ENCODE measurements at regions not wholly inside any gene's neighbourhood (a gene's known extent, or its start where the extent isn't known, plus 50 kb on each side); places are given as distances from the start of the nearest gene placed in this dataset.

DNA sequence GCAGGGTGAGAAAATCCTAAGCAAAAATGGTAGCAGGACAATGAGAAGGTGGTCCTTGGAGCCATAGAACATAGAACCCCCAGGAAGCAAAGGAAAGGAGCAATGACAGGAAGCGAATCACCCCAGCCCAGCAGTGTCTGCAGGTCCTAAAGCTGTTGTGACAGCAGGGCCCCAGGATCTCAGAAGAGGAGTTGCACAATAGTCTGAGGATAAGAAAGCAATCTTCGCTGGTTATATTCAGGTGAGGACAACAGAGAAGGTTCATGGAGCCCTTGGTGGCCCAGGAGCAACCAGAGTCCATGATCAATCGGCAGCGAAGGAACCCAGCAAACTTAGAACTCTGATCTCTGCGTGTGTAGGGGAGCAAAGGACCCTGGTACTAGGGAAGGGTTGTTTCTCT lies 234.8 kb upstream of the IRX2 start:
- H3K27me3 ChIP-seq (ENCODE audit: insufficient read depth, low read length) = no peaks in the 10 kb centered on the region
- no peaks in the 10 kb centered on the region for H3K4me1 ChIP-seq (ENCODE audit: insufficient read depth, low read length)
- H2AFZ ChIP-seq (ENCODE audit: low read depth, low read length) = no peak overlapping the region
- H3K9me3 ChIP-seq (ENCODE audit: low read length) = no peaks in the 10 kb centered on the region
- H3K4me3 ChIP-seq (ENCODE audit: low read length) = no peak overlapping the region
- no peaks in the 10 kb centered on the region for H3K36me3 ChIP-seq (ENCODE audit: insufficient read depth, low read length)

DNA sequence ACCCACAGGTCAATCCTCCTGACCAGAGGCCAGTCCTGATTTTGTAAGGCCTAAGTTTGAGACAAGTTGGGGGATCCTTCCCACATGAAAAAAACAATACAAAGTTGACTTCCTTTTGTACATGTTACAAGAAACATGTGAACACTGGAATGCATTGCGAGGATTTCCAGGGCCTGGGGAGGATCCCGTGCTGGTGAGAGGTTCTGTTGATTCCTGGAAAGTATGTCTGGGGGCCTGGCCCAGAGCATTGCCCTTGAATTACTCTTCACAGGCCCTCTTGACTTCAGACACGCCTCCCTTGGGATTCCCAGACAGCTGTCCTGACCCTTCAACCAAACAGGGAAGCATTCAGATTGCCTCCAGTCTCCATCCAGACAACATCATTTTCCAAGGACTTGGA lies 234.2 kb upstream of the IRX2 start:
- H3K4me1 ChIP-seq (ENCODE audit: insufficient read depth, low read length) = no peaks in the 10 kb centered on the region
- H3K9me3 ChIP-seq (ENCODE audit: low read length) = no peaks in the 10 kb centered on the region

GRCh38 chr5:2983583-2984300 lies 232.3 kb upstream of the IRX2 start:
- Histone ChIP-seq H3K27me3 (ENCODE audit: insufficient read depth, low read length) (no peaks in the 10 kb centered on the region), H3K36me3 (ENCODE audit: insufficient read depth, low read length) (no peaks in the 10 kb centered on the region), H3K9me3 (ENCODE audit: low read length) (no peaks in the 10 kb centered on the region), H2AFZ (ENCODE audit: low read depth, low read length) (no peak overlapping the region), H3K4me3 (ENCODE audit: low read length) (no peak overlapping the region), H3K4me1 (ENCODE audit: insufficient read depth, low read length) (no peaks in the 10 kb centered on the region)

More for the DNA sequence above, 234.2 kb upstream of the IRX2 start:
- Histone ChIP-seq H3K36me3 (ENCODE audit: insufficient read depth, low read length) (no peaks in the 10 kb centered on the region), H3K4me3 (ENCODE audit: low read length) (no peak overlapping the region), H2AFZ (ENCODE audit: low read depth, low read length) (no peak overlapping the region), H3K27me3 (ENCODE audit: insufficient read depth, low read length) (no peaks in the 10 kb centered on the region)

DNA sequence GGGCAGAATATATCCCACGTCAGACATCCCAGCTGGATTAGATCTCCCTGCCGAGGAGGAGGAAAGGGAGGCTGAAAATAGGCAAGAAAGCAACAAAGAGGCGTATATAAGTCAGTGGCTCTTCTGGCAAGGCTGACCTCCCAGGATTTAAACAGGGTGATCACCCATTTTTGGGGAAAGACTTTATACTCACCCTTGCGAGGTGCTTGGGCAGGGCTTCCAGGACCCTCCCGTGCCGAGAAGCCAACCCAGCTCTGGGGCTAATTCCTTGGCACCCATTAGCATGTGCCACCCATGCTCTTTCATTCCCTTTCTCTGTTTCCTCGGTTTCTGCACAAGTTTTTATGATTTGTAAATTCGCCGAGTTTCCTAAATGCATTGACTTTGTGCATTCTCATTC lies 230.2 kb upstream of the IRX2 start:
- no peak overlapping the region for H3K4me3 ChIP-seq (ENCODE audit: low read length)
- H3K9me3 ChIP-seq (ENCODE audit: low read length) = no peaks in the 10 kb centered on the region
- H3K4me1 ChIP-seq (ENCODE audit: insufficient read depth, low read length) = no peaks in the 10 kb centered on the region
- no peak overlapping the region for H2AFZ ChIP-seq (ENCODE audit: low read depth, low read length)
- H3K36me3 ChIP-seq (ENCODE audit: insufficient read depth, low read length) = no peaks in the 10 kb centered on the region
- no peaks in the 10 kb centered on the region for H3K27me3 ChIP-seq (ENCODE audit: insufficient read depth, low read length)

- no peaks in the 10 kb centered on the region for H3K36me3 ChIP-seq (ENCODE audit: insufficient read depth, low read length)
- H3K4me1 ChIP-seq (ENCODE audit: insufficient read depth, low read length) = no peaks in the 10 kb centered on the region
- H2AFZ ChIP-seq (ENCODE audit: low read depth, low read length) = no peak overlapping the region
- no peaks in the 10 kb centered on the region for H3K9me3 ChIP-seq (ENCODE audit: low read length)
- H3K4me3 ChIP-seq (ENCODE audit: low read length) = no peak overlapping the region
- H3K27me3 ChIP-seq (ENCODE audit: insufficient read depth, low read length) = no peaks in the 10 kb centered on the region
These were observed 229.6 kb upstream of the IRX2 start for GRCh38 chr5:2981035-2981434.

GRCh38 chr5:2960294-2960693 lies 208.8 kb upstream of the IRX2 start:
- H3K9me3 ChIP-seq (ENCODE audit: low read length) = no peaks in the 10 kb centered on the region
- no peak overlapping the region for H2AFZ ChIP-seq (ENCODE audit: low read depth, low read length)
- no peaks in the 10 kb centered on the region for H3K4me1 ChIP-seq (ENCODE audit: insufficient read depth, low read length)
- no peaks in the 10 kb centered on the region for H3K36me3 ChIP-seq (ENCODE audit: insufficient read depth, low read length)
- no peak overlapping the region for H3K4me3 ChIP-seq (ENCODE audit: low read length)
- no peaks in the 10 kb centered on the region for H3K27me3 ChIP-seq (ENCODE audit: insufficient read depth, low read length)

DNA sequence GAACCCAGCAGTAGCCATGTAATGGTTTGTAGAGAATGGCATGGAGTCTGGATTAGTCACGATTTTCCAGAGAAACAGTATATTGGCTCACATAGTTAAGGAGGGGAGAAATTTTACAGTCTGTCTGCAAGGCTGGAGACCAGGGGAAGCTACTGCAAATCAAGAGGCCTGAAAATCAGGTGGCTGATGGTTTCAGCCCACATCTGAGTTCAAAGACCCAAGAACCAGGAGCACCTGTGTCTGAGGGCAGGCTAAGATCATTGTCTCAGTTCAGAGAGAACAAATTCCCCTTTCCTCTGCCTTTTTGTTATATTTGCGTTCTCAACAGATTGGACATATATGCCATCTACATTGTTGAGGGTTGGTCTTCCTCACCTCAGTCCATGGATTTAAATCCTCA lies 207.5 kb upstream of the IRX2 start:
- no peaks in the 10 kb centered on the region for H3K4me1 ChIP-seq (ENCODE audit: insufficient read depth, low read length)
- no peak overlapping the region for H3K4me3 ChIP-seq (ENCODE audit: low read length)
- no peak overlapping the region for H2AFZ ChIP-seq (ENCODE audit: low read depth, low read length)
- H3K27me3 ChIP-seq (ENCODE audit: insufficient read depth, low read length) = no peaks in the 10 kb centered on the region
- no peaks in the 10 kb centered on the region for H3K36me3 ChIP-seq (ENCODE audit: insufficient read depth, low read length)
- H3K9me3 ChIP-seq (ENCODE audit: low read length) = no peaks in the 10 kb centered on the region

DNA sequence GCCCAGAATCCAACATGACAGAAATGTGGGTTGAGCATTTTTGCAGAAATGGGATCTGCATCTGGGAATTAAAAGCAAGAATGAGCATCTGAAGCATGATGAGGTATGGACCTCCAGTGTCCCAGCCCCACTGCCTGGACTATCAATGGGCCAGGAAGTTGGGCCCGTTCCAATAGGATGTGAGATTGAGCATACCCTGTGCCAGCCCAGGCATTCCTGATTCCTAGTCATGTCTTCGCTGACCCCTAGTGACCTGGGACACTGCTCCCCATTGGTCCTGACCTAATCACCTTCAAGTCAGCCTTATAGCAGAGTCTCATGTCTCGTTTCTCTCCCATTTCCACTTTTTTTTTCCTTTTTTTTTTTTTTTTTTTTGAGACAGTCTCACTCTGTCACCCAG lies 197.4 kb upstream of the IRX2 start:
- Histone ChIP-seq H3K4me3 (ENCODE audit: low read length) (no peak overlapping the region), H3K36me3 (ENCODE audit: insufficient read depth, low read length) (no peaks in the 10 kb centered on the region), H2AFZ (ENCODE audit: low read depth, low read length) (no peak overlapping the region), H3K9me3 (ENCODE audit: low read length) (no peaks in the 10 kb centered on the region), H3K27me3 (ENCODE audit: insufficient read depth, low read length) (no peaks in the 10 kb centered on the region), H3K4me1 (ENCODE audit: insufficient read depth, low read length) (no peaks in the 10 kb centered on the region)

GRCh38 chr5:2946315-2946714 lies 194.8 kb upstream of the IRX2 start:
- Histone ChIP-seq H3K9me3 (ENCODE audit: low read length) (no peaks in the 10 kb centered on the region), H3K36me3 (ENCODE audit: insufficient read depth, low read length) (no peaks in the 10 kb centered on the region), H2AFZ (ENCODE audit: low read depth, low read length) (no peak overlapping the region), H3K4me3 (ENCODE audit: low read length) (no peak overlapping the region), H3K4me1 (ENCODE audit: insufficient read depth, low read length) (no peaks in the 10 kb centered on the region), H3K27me3 (ENCODE audit: insufficient read depth, low read length) (no peaks in the 10 kb centered on the region)

- no peaks in the 10 kb centered on the region for H3K27me3 ChIP-seq (ENCODE audit: insufficient read depth, low read length)
- H3K4me1 ChIP-seq (ENCODE audit: insufficient read depth, low read length) = no peaks in the 10 kb centered on the region
- no peak overlapping the region for H2AFZ ChIP-seq (ENCODE audit: low read depth, low read length)
- H3K4me3 ChIP-seq (ENCODE audit: low read length) = no peak overlapping the region
- H3K9me3 ChIP-seq (ENCODE audit: low read length) = no peaks in the 10 kb centered on the region
- H3K36me3 ChIP-seq (ENCODE audit: insufficient read depth, low read length) = no peaks in the 10 kb centered on the region
These were observed 184.9 kb upstream of the IRX2 start for GRCh38 chr5:2936413-2936812.

GRCh38 chr5:2929779-2930178 lies 178.3 kb upstream of the IRX2 start:
- Histone ChIP-seq H3K9me3 (ENCODE audit: low read length) (no peaks in the 10 kb centered on the region), H3K4me1 (ENCODE audit: insufficient read depth, low read length) (no peaks in the 10 kb centered on the region), H3K36me3 (ENCODE audit: insufficient read depth, low read length) (no peaks in the 10 kb centered on the region), H2AFZ (ENCODE audit: low read depth, low read length) (no peak overlapping the region), H3K4me3 (ENCODE audit: low read length) (no peak overlapping the region), H3K27me3 (ENCODE audit: insufficient read depth, low read length) (no peaks in the 10 kb centered on the region)

DNA sequence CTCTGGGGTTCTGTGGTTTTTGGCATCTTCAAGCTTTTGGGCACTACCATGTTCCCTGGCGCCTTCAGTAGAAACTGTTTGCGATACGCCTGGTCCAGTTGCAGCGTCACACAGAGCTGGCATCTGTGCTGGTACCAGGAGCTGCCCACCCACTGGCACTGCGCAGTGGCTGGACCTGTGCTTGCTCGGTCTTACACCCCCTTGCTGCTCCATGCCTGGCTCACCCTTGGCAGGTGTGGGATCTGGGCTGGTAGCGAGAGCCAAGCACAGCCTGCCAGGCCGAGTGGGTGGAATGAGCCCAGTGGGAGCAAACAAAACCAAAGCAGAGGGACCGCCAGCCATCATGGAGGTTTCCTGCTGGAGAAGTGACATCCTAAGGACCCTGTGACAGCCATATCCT lies 170.2 kb upstream of the IRX2 start:
- Histone ChIP-seq H3K36me3 (ENCODE audit: insufficient read depth, low read length) (no peaks in the 10 kb centered on the region), H2AFZ (ENCODE audit: low read depth, low read length) (no peak overlapping the region), H3K4me3 (ENCODE audit: low read length) (no peak overlapping the region), H3K27me3 (ENCODE audit: insufficient read depth, low read length) (no peaks in the 10 kb centered on the region), H3K4me1 (ENCODE audit: insufficient read depth, low read length) (no peaks in the 10 kb centered on the region), H3K9me3 (ENCODE audit: low read length) (peaks cover 4% of the 10 kb centered on the region)

DNA sequence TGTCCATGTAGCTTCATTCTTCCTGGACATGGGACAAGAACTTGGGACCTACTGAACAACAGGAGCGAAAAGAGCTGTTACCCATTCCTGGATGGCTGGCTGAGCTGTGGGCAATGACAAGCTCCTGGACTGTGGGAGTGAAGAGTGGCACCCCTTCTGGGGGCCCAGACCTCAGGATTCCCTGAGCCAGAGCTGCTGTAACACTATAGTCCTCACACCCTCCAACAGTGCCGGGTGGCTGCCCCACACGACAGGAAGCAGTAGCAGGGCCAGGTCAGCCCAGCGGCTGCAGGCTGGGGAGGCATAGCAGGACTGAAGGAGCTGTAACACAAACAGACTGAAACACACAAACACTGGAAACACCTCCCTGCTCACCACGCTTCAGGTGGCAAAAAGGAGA lies 169.7 kb upstream of the IRX2 start:
- H3K9me3 ChIP-seq (ENCODE audit: low read length) = peaks cover 4% of the 10 kb centered on the region
- no peaks in the 10 kb centered on the region for H3K36me3 ChIP-seq (ENCODE audit: insufficient read depth, low read length)
- no peaks in the 10 kb centered on the region for H3K4me1 ChIP-seq (ENCODE audit: insufficient read depth, low read length)
- H3K27me3 ChIP-seq (ENCODE audit: insufficient read depth, low read length) = no peaks in the 10 kb centered on the region
- no peak overlapping the region for H3K4me3 ChIP-seq (ENCODE audit: low read length)
- H2AFZ ChIP-seq (ENCODE audit: low read depth, low read length) = no peak overlapping the region

GRCh38 chr5:2920312-2920711 lies 168.8 kb upstream of the IRX2 start:
- Histone ChIP-seq H3K36me3 (ENCODE audit: insufficient read depth, low read length) (no peaks in the 10 kb centered on the region), H3K4me1 (ENCODE audit: insufficient read depth, low read length) (no peaks in the 10 kb centered on the region), H3K27me3 (ENCODE audit: insufficient read depth, low read length) (no peaks in the 10 kb centered on the region), H2AFZ (ENCODE audit: low read depth, low read length) (no peak overlapping the region), H3K4me3 (ENCODE audit: low read length) (no peak overlapping the region), H3K9me3 (ENCODE audit: low read length) (peaks cover 4% of the 10 kb centered on the region)

Data from neuron (in vitro differentiated cells).